ENCODE measurements at regions not wholly inside any gene's neighbourhood (a gene's known extent, or its start where the extent isn't known, plus 50 kb on each side); places are given as distances from the start of the nearest gene placed in this dataset.

GRCh38 chr5:31113666-31114350, 79.7 kb upstream of the CDH6 start:
- TF ChIP-seq TAF1 (IDR thresholded peaks at IDR 0.05; ENCODE audit: low read depth), result no peak
- TF ChIP-seq TCF12 (IDR thresholded peaks at IDR 0.05; ENCODE audit: low read depth), result no peak
- no peak for TF ChIP-seq EP300 (IDR thresholded peaks at IDR 0.05; ENCODE audit: borderline replicate concordance)
- no peak for TF ChIP-seq USF1 (IDR thresholded peaks at IDR 0.05)

DNA sequence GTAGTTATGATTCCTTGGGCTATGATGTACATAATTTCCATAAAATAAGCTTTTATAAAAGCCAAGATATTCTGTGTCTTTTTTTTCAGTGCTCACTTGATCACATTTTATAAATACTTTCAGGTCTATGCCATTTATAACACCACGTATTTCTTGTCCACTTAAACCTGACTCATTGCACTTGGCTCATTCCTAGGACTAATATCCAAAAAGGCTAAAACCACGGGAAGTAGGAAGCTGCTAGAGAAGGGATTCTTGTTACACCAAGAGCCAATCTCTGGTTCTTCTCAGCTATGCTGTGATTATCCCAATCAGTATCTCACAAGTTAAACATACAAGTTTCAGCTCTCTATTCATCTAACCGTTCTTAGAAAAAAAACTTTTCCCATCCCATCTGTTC, 80.4 kb upstream of the CDH6 start:
- peak; percentile 83 for TF ChIP-seq TCF12 (IDR thresholded peaks at IDR 0.05; ENCODE audit: low read depth)
- TF ChIP-seq EP300 (IDR thresholded peaks at IDR 0.05; ENCODE audit: borderline replicate concordance), result peak; percentile 93
- no peak for TF ChIP-seq CEBPB (IDR thresholded peaks at IDR 0.05)
- TF ChIP-seq FOXM1 (IDR thresholded peaks at IDR 0.05; ENCODE audit: borderline replicate concordance, low read depth), result peak; percentile 86
- TF ChIP-seq NFIC (IDR thresholded peaks at IDR 0.05), result peak; percentile 88
- no peak for TF ChIP-seq YY1 (IDR thresholded peaks at IDR 0.05; ENCODE audit: low read depth)
- TF ChIP-seq TEAD4 (IDR thresholded peaks at IDR 0.05), result peak; percentile 85

- TF ChIP-seq CEBPB (IDR thresholded peaks at IDR 0.05) (peak; percentile 59), REST (IDR thresholded peaks at IDR 0.05; ENCODE audit: low read depth) (no peak), EP300 (IDR thresholded peaks at IDR 0.05; ENCODE audit: borderline replicate concordance) (peak; percentile 99), USF1 (IDR thresholded peaks at IDR 0.05) (no peak), YY1 (IDR thresholded peaks at IDR 0.05; ENCODE audit: low read depth) (no peak), TCF12 (IDR thresholded peaks at IDR 0.05; ENCODE audit: low read depth) (peak; percentile 99), ZBTB7A (IDR thresholded peaks at IDR 0.05; ENCODE audit: low read depth) (no peak), RAD21 (IDR thresholded peaks at IDR 0.05; ENCODE audit: low read depth) (peak; percentile 1), NFIC (IDR thresholded peaks at IDR 0.05) (peak; percentile 93), TAF1 (IDR thresholded peaks at IDR 0.05; ENCODE audit: low read depth) (no peak), TEAD4 (IDR thresholded peaks at IDR 0.05) (peak; percentile 94), CREB1 (IDR thresholded peaks at IDR 0.05; ENCODE audit: low read depth) (peak; percentile 23; the same call in 1 of the 2 replicates), FOXM1 (IDR thresholded peaks at IDR 0.05; ENCODE audit: borderline replicate concordance, low read depth) (peak; percentile 100), EGR1 (IDR thresholded peaks at IDR 0.05) (no peak)
- TF ChIP-seq, protein P1, sequence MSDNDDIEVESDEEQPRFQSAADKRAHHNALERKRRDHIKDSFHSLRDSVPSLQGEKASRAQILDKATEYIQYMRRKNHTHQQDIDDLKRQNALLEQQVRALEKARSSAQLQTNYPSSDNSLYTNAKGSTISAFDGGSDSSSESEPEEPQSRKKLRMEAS (IDR thresholded peaks at IDR 0.05), result peak; percentile 14; the same call in 1 of the 2 replicates
These were observed 86.4 kb upstream of the CDH6 start for GRCh38 chr5:31107091-31107518.

DNA sequence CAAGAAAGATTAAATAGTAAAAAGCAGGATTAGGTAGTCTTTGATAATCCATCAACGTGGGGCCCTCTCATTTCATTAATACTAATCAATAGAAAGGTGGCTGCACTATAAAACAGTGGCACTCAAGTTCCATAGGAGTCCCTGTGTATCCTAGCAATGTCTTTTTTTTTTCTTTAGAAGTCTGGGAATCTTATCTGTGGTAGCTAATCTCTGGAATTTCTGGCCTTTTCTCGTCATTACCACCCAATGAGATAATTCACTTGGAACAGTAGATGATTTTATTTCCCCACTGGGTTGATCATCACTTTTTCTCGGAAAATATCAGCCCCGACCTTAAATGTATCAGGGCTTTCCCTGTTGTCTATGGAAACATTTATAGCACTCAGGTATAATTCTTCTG, 86.8 kb upstream of the CDH6 start:
- no peak for TF ChIP-seq REST (IDR thresholded peaks at IDR 0.05; ENCODE audit: low read depth)
- TF ChIP-seq, protein P1 (IDR thresholded peaks at IDR 0.05), result peak; percentile 0; the same call in 1 of the 2 replicates
- no peak for TF ChIP-seq CREB1 (IDR thresholded peaks at IDR 0.05; ENCODE audit: low read depth)

- TF ChIP-seq, protein P1 (IDR thresholded peaks at IDR 0.05), result 0 out of 2 replicates have a peak, but pooled peaks have one; percentile 2
- TF ChIP-seq USF1 (IDR thresholded peaks at IDR 0.05) (no peak), TEAD4 (IDR thresholded peaks at IDR 0.05) (peak; percentile 53), FOXM1 (IDR thresholded peaks at IDR 0.05; ENCODE audit: borderline replicate concordance, low read depth) (no peak; the same call in 1 of the 2 replicates), RAD21 (IDR thresholded peaks at IDR 0.05; ENCODE audit: low read depth) (no peak), REST (IDR thresholded peaks at IDR 0.05; ENCODE audit: low read depth) (no peak), CEBPB (IDR thresholded peaks at IDR 0.05) (no peak), ZBTB7A (IDR thresholded peaks at IDR 0.05; ENCODE audit: low read depth) (no peak), CREB1 (IDR thresholded peaks at IDR 0.05; ENCODE audit: low read depth) (no peak), EP300 (IDR thresholded peaks at IDR 0.05; ENCODE audit: borderline replicate concordance) (no peak), NFIC (IDR thresholded peaks at IDR 0.05) (peak; percentile 50; the same call in 1 of the 2 replicates)
These were observed 87.2 kb upstream of the CDH6 start for GRCh38 chr5:31106278-31106677.

All from Ishikawa (cell line).